ENCODE measurements at regions not wholly inside any gene's neighbourhood (a gene's known extent, or its start where the extent isn't known, plus 50 kb on each side); places are given as distances from the start of the nearest gene placed in this dataset.
A peak's percentile ranks its signal among the peaks of the same experiment; 100 is the strongest.

- TF ChIP-seq CTCF (IDR thresholded peaks at IDR 0.05; ENCODE audit: control extremely low read depth, extremely low read depth): no peak
- no peak for DNase-seq
- Histone ChIP-seq H3K27me3 (ENCODE audit: control insufficient read depth in 3 of 3, insufficient read depth in 3 of 3, low read length in 2 of 3) (no peaks in the 10 kb centered on the region), H3K4me3 (no peak overlapping the region), H3K36me3 (ENCODE audit: control insufficient read depth in 4 of 4, insufficient read depth in 4 of 4, low read length in 4 of 4) (no peaks in the 10 kb centered on the region), H3K27ac (ENCODE audit: low read depth in 1 of 2, low read length in 1 of 2) (no peak overlapping the region), H3K9me3 (ENCODE audit: control insufficient read depth in 4 of 4, insufficient read depth in 3 of 4, low read length in 3 of 4) (no peaks in the 10 kb centered on the region), H3K9ac (ENCODE audit: insufficient read depth in 1 of 2, low read length in 2 of 2) (no peak overlapping the region), H3K4me1 (ENCODE audit: control insufficient read depth in 5 of 5, insufficient read depth in 5 of 5, low read length in 5 of 5) (no peaks in the 10 kb centered on the region)
- 88 to 95% methylated on average over 1 of the region's 1 CpG for WGBS, 2 donors
- ATAC-seq (ENCODE audit: insufficient read depth, low FRiP score): no peak
These were observed 646.2 kb downstream of the XIRP2 start for GRCh38 chr2:167534443-167534842.

- DNase-seq: no peak
- no peak overlapping the region for H3K27ac ChIP-seq (ENCODE audit: low read depth in 1 of 2, low read length in 1 of 2)
- no peaks in the 10 kb centered on the region for H3K4me1 ChIP-seq (ENCODE audit: control insufficient read depth in 5 of 5, insufficient read depth in 5 of 5, low read length in 5 of 5)
- H3K9ac ChIP-seq (ENCODE audit: insufficient read depth in 1 of 2, low read length in 2 of 2): no peak overlapping the region
- ATAC-seq (ENCODE audit: insufficient read depth, low FRiP score): no peak
- TF ChIP-seq CTCF (IDR thresholded peaks at IDR 0.05; ENCODE audit: control extremely low read depth, extremely low read depth): no peak
- no peaks in the 10 kb centered on the region for H3K9me3 ChIP-seq (ENCODE audit: control insufficient read depth in 4 of 4, insufficient read depth in 3 of 4, low read length in 3 of 4)
- no peak overlapping the region for H3K4me3 ChIP-seq
- no peaks in the 10 kb centered on the region for H3K36me3 ChIP-seq (ENCODE audit: control insufficient read depth in 4 of 4, insufficient read depth in 4 of 4, low read length in 4 of 4)
- WGBS, 2 donors: 73 to 81% methylated on average over 2 of the region's 2 CpGs
- H3K27me3 ChIP-seq (ENCODE audit: control insufficient read depth in 3 of 3, insufficient read depth in 3 of 3, low read length in 2 of 3): no peaks in the 10 kb centered on the region
These were observed 636.5 kb downstream of the XIRP2 start for GRCh38 chr2:167524786-167525185.

GRCh38 chr2:167510071-167510759 lies 621.9 kb downstream of the XIRP2 start:
- no peaks in the 10 kb centered on the region for H3K27me3 ChIP-seq (ENCODE audit: control insufficient read depth in 3 of 3, insufficient read depth in 3 of 3, low read length in 2 of 3)
- no peak for TF ChIP-seq CTCF (IDR thresholded peaks at IDR 0.05; ENCODE audit: control extremely low read depth, extremely low read depth)
- H3K27ac ChIP-seq (ENCODE audit: low read depth in 1 of 2, low read length in 1 of 2): no peak overlapping the region
- no peaks in the 10 kb centered on the region for H3K36me3 ChIP-seq (ENCODE audit: control insufficient read depth in 4 of 4, insufficient read depth in 4 of 4, low read length in 4 of 4)
- no peak overlapping the region for H3K4me3 ChIP-seq
- no peak for DNase-seq
- no peaks in the 10 kb centered on the region for H3K9me3 ChIP-seq (ENCODE audit: control insufficient read depth in 4 of 4, insufficient read depth in 3 of 4, low read length in 3 of 4)
- peaks cover 0 to 3% (median 0%) of the 10 kb centered on the region in 5 donors for H3K4me1 ChIP-seq (ENCODE audit: control insufficient read depth in 5 of 5, insufficient read depth in 5 of 5, low read length in 5 of 5)
- no peak overlapping the region for H3K9ac ChIP-seq (ENCODE audit: insufficient read depth in 1 of 2, low read length in 2 of 2)
- 51 to 72% methylated on average over 2 of the region's 2 CpGs for WGBS, 2 donors
- ATAC-seq (ENCODE audit: insufficient read depth, low FRiP score): no peak

- Histone ChIP-seq H3K36me3 (ENCODE audit: control insufficient read depth in 4 of 4, insufficient read depth in 4 of 4, low read length in 4 of 4) (no peaks in the 10 kb centered on the region), H3K9me3 (ENCODE audit: control insufficient read depth in 4 of 4, insufficient read depth in 3 of 4, low read length in 3 of 4) (no peaks in the 10 kb centered on the region), H3K4me3 (no peak overlapping the region), H3K27ac (ENCODE audit: low read depth in 1 of 2, low read length in 1 of 2) (no peak overlapping the region), H3K27me3 (ENCODE audit: control insufficient read depth in 3 of 3, insufficient read depth in 3 of 3, low read length in 2 of 3) (no peaks in the 10 kb centered on the region), H3K9ac (ENCODE audit: insufficient read depth in 1 of 2, low read length in 2 of 2) (no peak overlapping the region), H3K4me1 (ENCODE audit: control insufficient read depth in 5 of 5, insufficient read depth in 5 of 5, low read length in 5 of 5) (peaks cover 0 to 3% (median 0%) of the 10 kb centered on the region in 5 donors)
- DNase-seq (peak; percentile 13 to 70 (median 66)), ATAC-seq (ENCODE audit: insufficient read depth, low FRiP score) (no peak)
- no peak for TF ChIP-seq CTCF (IDR thresholded peaks at IDR 0.05; ENCODE audit: control extremely low read depth, extremely low read depth)
- WGBS, 2 donors: 32 to 52% methylated on average over 4 of the region's 4 CpGs
These were observed 621.3 kb downstream of the XIRP2 start for GRCh38 chr2:167509586-167509985.
